GM12878 (cell line): ENCODE measurements at regions not wholly inside any gene's neighbourhood (a gene's known extent, or its start where the extent isn't known, plus 50 kb on each side); places are given as distances from the start of the nearest gene placed in this dataset.

Experiments
- ATAC-seq: fragments of 200-7000 bp; cut with Tn5 transposase; 3 replicates; pipeline ENCODE4 v1.9.1; 2020; ENCODE audit warnings: mild to moderate bottlenecking, moderate library complexity
- BruUV-seq: library from RNA; stranded (reverse); fragments of 400-500 nt; replicated peaks from 2 replicates; lab custom pipeline; 2021; lab: Mats Ljungman, UMichigan
- CTCF ChIA-PET: fragments of 300-600 bp; sonication (Branson Sonifier 250); formaldehyde crosslinking; extraction: SDS; loops from one replicate; lab custom pipeline; 2021; ENCODE audit warnings: inconsistent platforms; lab: Yijun Ruan, JAX
- POLR2A ChIA-PET: fragments of 350-600 bp; formaldehyde crosslinking; extraction: SDS; loops from one replicate; lab custom pipeline; 2021; ENCODE audit warnings: inconsistent platforms; lab: Charles Lee
- RAD21 ChIA-PET: fragments of 300-600 bp; sonication (Branson Sonifier 250); formaldehyde crosslinking; loops from one replicate; lab custom pipeline; 2023; ENCODE audit warnings: antibody characterized with exemption; ENCODE audit not compliant: unreplicated experiment; lab: Charles Lee
- SMC1A ChIA-PET: fragments of 300-600 bp; sonication (Branson Sonifier 250); formaldehyde crosslinking; loops from one replicate; lab custom pipeline; 2023; ENCODE audit not compliant: unreplicated experiment, uncharacterized antibody; lab: Charles Lee
- DNase-seq: peaks from one replicate; pipeline ENCODE4 v3.0.0-alpha.2; 2011; ENCODE audit warnings: low read depth, low spot score
- FAIRE-seq: peaks from 3 replicates; lab custom pipeline; 2011; peaks lifted over from hg19 to GRCh38; lab: Jason Lieb, UNC
- H2AFZ ChIP-seq: 2 replicates; pipeline ENCODE4 v1.6.0; 2011; ENCODE audit warnings: low read depth, low read length, control low read depth; ENCODE audit not compliant: control insufficient read depth
- H3K27ac ChIP-seq: 2 replicates; pipeline ENCODE4 v1.5.1; 2011; ENCODE audit warnings: control low read depth; ENCODE audit not compliant: control insufficient read depth, insufficient read depth
- H3K27me3 ChIP-seq, 2 experiments: replicated peaks in 1 of 2; 2 replicates each; pipeline versions ENCODE4 v1.6.0 to v1.6.1; 2011; ENCODE audit warnings: low read length in 1 of 2; ENCODE audit not compliant: control insufficient read depth in 2 of 2, insufficient read depth in 2 of 2
- H3K36me3 ChIP-seq, 2 experiments: 2 replicates each; pipeline ENCODE4 v1.5.1; 2011; ENCODE audit warnings: low read length in 1 of 2; ENCODE audit not compliant: control insufficient read depth in 2 of 2, insufficient read depth in 2 of 2
- H3K4me1 ChIP-seq: 2 replicates; pipeline ENCODE4 v1.6.1; 2011; ENCODE audit warnings: mild to moderate bottlenecking, low read length, moderate library complexity, mixed read lengths; ENCODE audit not compliant: control insufficient read depth, insufficient read depth
- H3K4me2 ChIP-seq: 2 replicates; pipeline ENCODE4 v1.6.0; 2011; ENCODE audit warnings: control low read depth; ENCODE audit not compliant: control insufficient read depth, insufficient read depth
- H3K4me3 ChIP-seq: fragments of 200-600 bp; sonication (generic); 2 replicates; pipeline ENCODE4 v1.5.1; 2016
- H3K79me2 ChIP-seq: 2 replicates; pipeline ENCODE4 v1.6.0; 2011; ENCODE audit warnings: low read length; ENCODE audit not compliant: control insufficient read depth, insufficient read depth
- H3K9ac ChIP-seq: 2 replicates; pipeline ENCODE4 v1.8.0; 2011; ENCODE audit warnings: low read length, control low read depth, mixed read lengths; ENCODE audit not compliant: control insufficient read depth, insufficient read depth
- H3K9me3 ChIP-seq: replicated peaks from 3 replicates; pipeline ENCODE4 v1.5.1; 2011; ENCODE audit warnings: mild to moderate bottlenecking, low read length; ENCODE audit not compliant: control insufficient read depth, insufficient read depth
- H4K20me1 ChIP-seq: 2 replicates; pipeline ENCODE4 v1.6.0; 2011; ENCODE audit not compliant: control insufficient read depth, insufficient read depth
- RAD51 ChIP-seq: fragments of 450-650 bp; IDR thresholded peaks from 2 replicates; pipeline ENCODE4 v1.6.1; 2016; ENCODE audit warnings: moderate library complexity, mild to moderate bottlenecking, inconsistent platforms
- ZBED1 ChIP-seq: IDR thresholded peaks from 2 replicates; pipeline ENCODE4 v1.6.1; 2016; ENCODE audit warnings: borderline replicate concordance
- ZSCAN29 ChIP-seq: fragments of 450-650 bp; IDR thresholded peaks from 2 replicates; pipeline ENCODE4 v1.6.1; 2017; ENCODE audit warnings: mild to moderate bottlenecking, moderate library complexity
- WGBS: methylation state at CpG from one replicate; pipeline ENCODE4 v1.1.6; 2016; ENCODE audit warnings: low lambda C conversion rate; ENCODE audit not compliant: insufficient replicate concordance, insufficient coverage; ENCODE audit errors: missing lambda C conversion rate; 5-methylcytosine and 5-hydroxymethylcytosine counted together
- in situ Hi-C: fragments of 300-500 bp; cut with MboI; formaldehyde crosslinking; loops from 9 replicates; pipeline ENCODE4 v1.14.3; 2018; ENCODE audit warnings: mixed read lengths
- intact Hi-C: fragments of 100-400 bp; cut with micrococcal nuclease; formaldehyde crosslinking; loops from one replicate; pipeline ENCODE4 v1.14.2; 2022; ENCODE audit not compliant: unreplicated experiment
- TF ChIP-seq, protein P1 (sequence below): IDR thresholded peaks from 2 replicates; pipeline ENCODE4 v1.6.1; 2012; ENCODE audit warnings: improper control_type of control experiment, low read depth, low read length; ENCODE audit not compliant: insufficient replicate concordance

DNA sequence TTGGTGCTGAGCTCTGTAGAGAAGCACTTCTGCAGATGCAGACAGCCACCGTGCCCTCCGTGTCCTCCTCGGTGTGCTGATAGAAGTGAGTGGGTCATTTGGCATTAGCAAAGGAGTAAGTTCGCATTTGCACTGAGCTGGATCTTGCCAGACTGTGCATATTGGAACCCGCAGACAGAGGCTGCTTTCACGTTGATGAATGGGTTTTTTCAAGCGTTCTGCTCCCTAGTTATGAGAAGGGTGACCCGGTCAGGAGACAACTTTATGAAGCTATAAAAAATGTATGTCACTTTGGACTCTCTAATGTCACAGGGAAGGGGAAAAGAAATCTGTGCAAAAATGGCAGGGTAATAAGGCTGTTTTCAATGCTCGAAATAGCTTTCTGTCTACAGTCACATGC, 739.4 kb downstream of the MCTP2 start (continued):
- TF ChIP-seq, protein P1, sequence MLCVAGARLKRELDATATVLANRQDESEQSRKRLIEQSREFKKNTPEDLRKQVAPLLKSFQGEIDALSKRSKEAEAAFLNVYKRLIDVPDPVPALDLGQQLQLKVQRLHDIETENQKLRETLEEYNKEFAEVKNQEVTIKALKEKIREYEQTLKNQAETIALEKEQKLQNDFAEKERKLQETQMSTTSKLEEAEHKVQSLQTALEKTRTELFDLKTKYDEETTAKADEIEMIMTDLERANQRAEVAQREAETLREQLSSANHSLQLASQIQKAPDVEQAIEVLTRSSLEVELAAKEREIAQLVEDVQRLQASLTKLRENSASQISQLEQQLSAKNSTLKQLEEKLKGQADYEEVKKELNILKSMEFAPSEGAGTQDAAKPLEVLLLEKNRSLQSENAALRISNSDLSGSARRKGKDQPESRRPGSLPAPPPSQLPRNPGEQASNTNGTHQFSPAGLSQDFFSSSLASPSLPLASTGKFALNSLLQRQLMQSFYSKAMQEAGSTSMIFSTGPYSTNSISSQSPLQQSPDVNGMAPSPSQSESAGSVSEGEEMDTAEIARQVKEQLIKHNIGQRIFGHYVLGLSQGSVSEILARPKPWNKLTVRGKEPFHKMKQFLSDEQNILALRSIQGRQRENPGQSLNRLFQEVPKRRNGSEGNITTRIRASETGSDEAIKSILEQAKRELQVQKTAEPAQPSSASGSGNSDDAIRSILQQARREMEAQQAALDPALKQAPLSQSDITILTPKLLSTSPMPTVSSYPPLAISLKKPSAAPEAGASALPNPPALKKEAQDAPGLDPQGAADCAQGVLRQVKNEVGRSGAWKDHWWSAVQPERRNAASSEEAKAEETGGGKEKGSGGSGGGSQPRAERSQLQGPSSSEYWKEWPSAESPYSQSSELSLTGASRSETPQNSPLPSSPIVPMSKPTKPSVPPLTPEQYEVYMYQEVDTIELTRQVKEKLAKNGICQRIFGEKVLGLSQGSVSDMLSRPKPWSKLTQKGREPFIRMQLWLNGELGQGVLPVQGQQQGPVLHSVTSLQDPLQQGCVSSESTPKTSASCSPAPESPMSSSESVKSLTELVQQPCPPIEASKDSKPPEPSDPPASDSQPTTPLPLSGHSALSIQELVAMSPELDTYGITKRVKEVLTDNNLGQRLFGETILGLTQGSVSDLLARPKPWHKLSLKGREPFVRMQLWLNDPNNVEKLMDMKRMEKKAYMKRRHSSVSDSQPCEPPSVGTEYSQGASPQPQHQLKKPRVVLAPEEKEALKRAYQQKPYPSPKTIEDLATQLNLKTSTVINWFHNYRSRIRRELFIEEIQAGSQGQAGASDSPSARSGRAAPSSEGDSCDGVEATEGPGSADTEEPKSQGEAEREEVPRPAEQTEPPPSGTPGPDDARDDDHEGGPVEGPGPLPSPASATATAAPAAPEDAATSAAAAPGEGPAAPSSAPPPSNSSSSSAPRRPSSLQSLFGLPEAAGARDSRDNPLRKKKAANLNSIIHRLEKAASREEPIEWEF, result no peak
- TF ChIP-seq ZSCAN29, result no peak

DNA sequence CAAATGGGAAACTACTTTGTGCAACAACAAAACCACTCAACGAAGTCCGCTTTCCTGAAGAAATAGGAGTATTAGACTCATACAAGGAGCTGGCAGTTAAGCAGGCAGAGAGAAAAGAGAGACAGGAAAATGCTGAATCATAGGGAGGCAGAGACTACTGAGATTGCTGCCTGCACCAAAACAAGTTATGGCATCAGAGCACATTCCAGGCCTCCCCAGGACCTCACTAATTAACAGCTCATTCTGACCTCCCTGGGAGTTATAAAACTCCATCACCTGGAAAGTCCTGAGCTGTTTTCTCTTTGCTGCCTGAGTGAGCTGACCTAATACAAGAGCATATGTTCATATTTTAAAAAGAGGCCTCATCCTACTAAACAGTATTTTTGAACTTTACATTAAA, 741.0 kb downstream of the MCTP2 start:
- H3K79me2 ChIP-seq, result no peaks in the 10 kb centered on the region
- H3K27me3 ChIP-seq, result no peaks in the 10 kb centered on the region
- no peak overlapping the region for H3K4me2 ChIP-seq
- ATAC-seq (no peak), FAIRE-seq (no peak), DNase-seq (no peak)
- in situ Hi-C loops, result no loop called here
- H3K9ac ChIP-seq, result no peak overlapping the region
- ChIA-PET CTCF (no interaction called here), POLR2A (no interaction called here), RAD21 (no interaction called here), SMC1A (no interaction called here)
- H4K20me1 ChIP-seq, result no peaks in the 10 kb centered on the region
- TF ChIP-seq RAD51 (no peak), ZBED1 (no peak)
- 0% methylated on average over 2 of the region's 2 CpGs for WGBS
- intact Hi-C loops, result no loop called here
- no peaks in the 10 kb centered on the region for H3K36me3 ChIP-seq
- no peak overlapping the region for H2AFZ ChIP-seq
- no peaks in the 10 kb centered on the region for H3K9me3 ChIP-seq
- no peak overlapping the region for H3K27ac ChIP-seq
- H3K4me1 ChIP-seq, result no peaks in the 10 kb centered on the region
- no TSS peak for BruUV-seq
- no peak overlapping the region for H3K4me3 ChIP-seq
